ENCODE measurements at regions not wholly inside any gene's neighbourhood (a gene's known extent, or its start where the extent isn't known, plus 50 kb on each side); places are given as distances from the start of the nearest gene placed in this dataset.

DNA sequence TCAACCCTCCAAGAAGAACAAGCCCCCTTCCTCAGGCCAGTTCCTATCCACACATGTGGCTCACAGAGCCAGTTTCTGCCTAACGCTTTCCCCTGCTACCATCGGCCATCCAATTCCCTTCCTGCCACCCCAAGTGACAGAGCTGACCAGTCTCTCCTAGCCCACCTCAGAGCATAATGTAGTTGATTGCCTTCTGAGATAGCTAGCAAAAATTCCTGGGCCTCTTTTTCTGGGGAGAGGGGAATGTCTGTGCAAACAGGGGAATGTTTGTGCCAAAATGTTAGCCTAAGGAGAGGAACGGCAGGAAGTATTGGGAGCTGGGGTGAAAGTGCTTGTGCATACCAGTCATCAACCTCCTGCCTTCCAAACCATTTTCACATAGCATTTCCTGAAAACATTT, 157.0 kb downstream of the PJA2 start:
- TF ChIP-seq, protein P1, sequence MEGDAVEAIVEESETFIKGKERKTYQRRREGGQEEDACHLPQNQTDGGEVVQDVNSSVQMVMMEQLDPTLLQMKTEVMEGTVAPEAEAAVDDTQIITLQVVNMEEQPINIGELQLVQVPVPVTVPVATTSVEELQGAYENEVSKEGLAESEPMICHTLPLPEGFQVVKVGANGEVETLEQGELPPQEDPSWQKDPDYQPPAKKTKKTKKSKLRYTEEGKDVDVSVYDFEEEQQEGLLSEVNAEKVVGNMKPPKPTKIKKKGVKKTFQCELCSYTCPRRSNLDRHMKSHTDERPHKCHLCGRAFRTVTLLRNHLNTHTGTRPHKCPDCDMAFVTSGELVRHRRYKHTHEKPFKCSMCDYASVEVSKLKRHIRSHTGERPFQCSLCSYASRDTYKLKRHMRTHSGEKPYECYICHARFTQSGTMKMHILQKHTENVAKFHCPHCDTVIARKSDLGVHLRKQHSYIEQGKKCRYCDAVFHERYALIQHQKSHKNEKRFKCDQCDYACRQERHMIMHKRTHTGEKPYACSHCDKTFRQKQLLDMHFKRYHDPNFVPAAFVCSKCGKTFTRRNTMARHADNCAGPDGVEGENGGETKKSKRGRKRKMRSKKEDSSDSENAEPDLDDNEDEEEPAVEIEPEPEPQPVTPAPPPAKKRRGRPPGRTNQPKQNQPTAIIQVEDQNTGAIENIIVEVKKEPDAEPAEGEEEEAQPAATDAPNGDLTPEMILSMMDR (conservative IDR thresholded peaks at IDR 0.05; ENCODE audit: low read depth in 2 of 2), result no peak
- TF ChIP-seq EZH2phosphoT487 (IDR thresholded peaks at IDR 0.05; ENCODE audit: unreplicated experiment) (no peak), POLR2AphosphoS5 (IDR thresholded peaks at IDR 0.05; ENCODE audit: low read depth) (no peak)

Measured in GM23338 (cell line).